ENCODE measurements at regions not wholly inside any gene's neighbourhood (a gene's known extent, or its start where the extent isn't known, plus 50 kb on each side); places are given as distances from the start of the nearest gene placed in this dataset.

DNA sequence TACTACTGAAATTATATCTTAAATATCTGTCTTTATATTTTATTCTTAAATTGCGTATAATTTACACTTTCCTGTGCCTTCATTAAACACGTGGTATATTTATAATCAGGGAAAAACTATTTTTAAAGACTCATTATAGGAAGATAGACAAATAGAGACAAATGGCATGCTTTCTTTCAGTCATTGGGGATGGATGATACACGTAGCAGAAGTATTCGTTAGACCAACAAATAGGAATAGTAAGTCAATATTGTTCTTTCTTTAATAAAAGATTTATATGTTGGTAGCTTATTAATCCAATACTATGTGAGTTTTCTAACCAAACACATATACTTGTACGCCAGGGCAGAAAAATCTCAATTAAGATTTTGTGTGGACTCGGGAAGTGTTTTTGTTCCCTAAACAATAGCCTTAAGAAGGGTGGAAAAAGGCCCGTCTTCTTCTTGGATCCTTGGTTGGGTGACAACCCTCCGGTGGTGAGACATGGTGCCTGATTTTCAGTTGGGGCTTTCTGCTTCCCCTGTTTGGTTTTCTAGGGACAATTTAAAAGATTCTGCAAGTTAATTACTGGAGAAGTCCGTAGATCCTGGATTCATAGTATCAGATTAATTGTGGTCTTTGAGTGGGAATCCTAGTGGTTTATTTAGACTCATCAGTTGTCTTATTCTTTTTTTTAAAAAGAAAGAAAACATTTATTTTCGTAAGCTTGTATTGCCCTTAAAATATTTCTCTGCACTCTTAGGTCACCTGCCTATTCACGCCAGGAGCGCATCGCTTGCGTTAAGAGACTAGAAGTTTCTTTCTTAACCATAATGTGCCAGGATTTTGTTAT, 83.5 kb upstream of the WNT7B start:
- TF ChIP-seq POLR2A (IDR thresholded peaks at IDR 0.05): no peak
- TF ChIP-seq, protein P1, sequence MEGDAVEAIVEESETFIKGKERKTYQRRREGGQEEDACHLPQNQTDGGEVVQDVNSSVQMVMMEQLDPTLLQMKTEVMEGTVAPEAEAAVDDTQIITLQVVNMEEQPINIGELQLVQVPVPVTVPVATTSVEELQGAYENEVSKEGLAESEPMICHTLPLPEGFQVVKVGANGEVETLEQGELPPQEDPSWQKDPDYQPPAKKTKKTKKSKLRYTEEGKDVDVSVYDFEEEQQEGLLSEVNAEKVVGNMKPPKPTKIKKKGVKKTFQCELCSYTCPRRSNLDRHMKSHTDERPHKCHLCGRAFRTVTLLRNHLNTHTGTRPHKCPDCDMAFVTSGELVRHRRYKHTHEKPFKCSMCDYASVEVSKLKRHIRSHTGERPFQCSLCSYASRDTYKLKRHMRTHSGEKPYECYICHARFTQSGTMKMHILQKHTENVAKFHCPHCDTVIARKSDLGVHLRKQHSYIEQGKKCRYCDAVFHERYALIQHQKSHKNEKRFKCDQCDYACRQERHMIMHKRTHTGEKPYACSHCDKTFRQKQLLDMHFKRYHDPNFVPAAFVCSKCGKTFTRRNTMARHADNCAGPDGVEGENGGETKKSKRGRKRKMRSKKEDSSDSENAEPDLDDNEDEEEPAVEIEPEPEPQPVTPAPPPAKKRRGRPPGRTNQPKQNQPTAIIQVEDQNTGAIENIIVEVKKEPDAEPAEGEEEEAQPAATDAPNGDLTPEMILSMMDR (IDR thresholded peaks at IDR 0.05): no peak

All from stomach (tissue), 4 donors.